SH-SY5Y (cell line): ENCODE measurements at regions not wholly inside any gene's neighbourhood (a gene's known extent, or its start where the extent isn't known, plus 50 kb on each side); places are given as distances from the start of the nearest gene placed in this dataset.
A peak's percentile ranks its signal among the peaks of the same experiment; 100 is the strongest.

ENCODE experiments used
- GATA2 ChIP-seq: IDR thresholded peaks from 2 replicates; pipeline ENCODE4 v1.6.1; 2011; ENCODE audit warnings: mild to moderate bottlenecking, low read depth, low read length
- GATA3 ChIP-seq: IDR thresholded peaks from 2 replicates; pipeline ENCODE4 v1.6.1; 2011; ENCODE audit warnings: low read depth, mild to moderate bottlenecking, low read length, moderate library complexity

- TF ChIP-seq GATA3 (no peak), GATA2 (no peak)
These were observed 187.4 kb upstream of the SLC8A1 start for GRCh38 chr2:40639320-40639719.

- TF ChIP-seq GATA3: no peak
- TF ChIP-seq GATA2: no peak
These were observed 190.3 kb upstream of the SLC8A1 start for GRCh38 chr2:40642237-40642636.

- no peak for TF ChIP-seq GATA3
- no peak for TF ChIP-seq GATA2
These were observed 190.8 kb upstream of the SLC8A1 start for GRCh38 chr2:40642726-40643125.

DNA sequence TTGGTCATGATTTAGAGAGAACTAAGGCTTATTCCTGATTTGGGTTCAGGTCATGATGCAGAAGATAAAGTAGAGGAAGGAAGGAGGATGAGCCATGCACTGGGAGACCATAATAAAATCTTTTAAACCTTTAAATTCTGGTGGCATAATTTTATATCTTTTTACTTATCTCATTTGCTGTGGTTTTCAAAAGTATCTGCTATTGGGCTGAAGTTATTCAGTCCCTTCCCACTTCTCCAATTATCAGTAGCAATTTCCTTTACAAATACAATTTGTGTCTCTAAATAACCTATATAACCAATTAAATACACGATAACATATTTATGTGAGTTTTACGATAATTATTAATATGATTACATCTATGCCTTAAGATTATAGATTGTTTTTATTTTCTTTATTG, 194.8 kb upstream of the SLC8A1 start:
- TF ChIP-seq GATA2 (no peak), GATA3 (no peak)

DNA sequence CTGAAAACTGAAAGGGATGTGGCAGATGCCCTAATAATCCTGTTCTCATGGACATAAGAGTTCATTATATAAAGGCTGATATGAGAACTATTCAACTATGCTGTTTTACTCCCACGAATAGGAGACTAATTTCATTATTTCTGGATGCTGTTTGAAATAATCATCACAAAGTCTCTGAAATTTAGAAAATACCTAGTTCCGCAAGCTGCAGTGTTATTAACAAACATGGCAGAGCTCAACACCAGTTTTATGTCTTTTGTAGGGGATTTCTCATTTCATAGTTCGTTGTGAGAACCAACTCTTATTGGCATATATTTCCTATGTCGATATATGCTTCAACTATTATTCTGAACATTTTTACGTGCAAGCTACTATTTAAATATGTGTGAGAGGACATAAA, 200.3 kb upstream of the SLC8A1 start:
- TF ChIP-seq GATA2 (no peak), GATA3 (no peak)

DNA sequence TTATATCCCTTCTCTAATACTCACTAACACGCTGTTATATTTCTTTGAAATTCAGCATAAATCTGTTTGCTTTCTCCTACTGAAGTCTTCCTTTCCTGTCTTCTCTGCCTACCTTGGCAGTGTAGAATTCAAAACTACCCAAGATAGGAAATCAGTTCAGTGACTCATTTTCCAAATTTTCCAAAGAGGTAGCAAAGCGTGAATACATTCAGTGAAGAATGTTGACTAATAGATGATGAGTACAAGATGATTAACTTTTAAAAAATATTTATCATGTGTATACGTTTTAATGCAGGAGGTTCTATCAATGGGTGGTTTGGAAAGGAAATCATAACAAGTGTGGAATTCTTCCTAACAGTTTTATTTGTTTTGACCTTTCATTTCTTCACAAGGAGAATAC, 201.9 kb upstream of the SLC8A1 start:
- TF ChIP-seq GATA3: no peak
- no peak for TF ChIP-seq GATA2

DNA sequence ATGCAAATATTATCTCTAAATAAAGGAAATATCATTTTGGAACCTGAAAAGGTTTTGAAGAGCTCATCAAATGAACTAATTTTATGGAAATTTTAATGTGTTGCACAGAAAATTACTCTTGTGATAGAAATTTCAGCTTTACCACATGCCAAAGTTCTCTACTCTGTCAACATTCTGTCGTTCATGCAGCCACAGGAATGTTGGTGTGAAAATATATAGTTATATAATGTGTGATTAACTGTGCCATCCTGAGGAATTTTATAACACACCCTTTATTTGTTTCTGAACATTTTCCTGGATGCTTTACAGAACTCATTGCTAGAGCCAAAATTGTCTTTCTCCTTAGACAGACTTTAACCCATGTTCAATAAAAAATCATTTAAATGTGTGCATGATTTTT, 202.5 kb upstream of the SLC8A1 start:
- TF ChIP-seq GATA3: no peak

GRCh38 chr2:40658941-40659340, 207.1 kb upstream of the SLC8A1 start:
- TF ChIP-seq GATA2: no peak
- no peak for TF ChIP-seq GATA3

GRCh38 chr2:40665493-40666232, 213.8 kb upstream of the SLC8A1 start:
- TF ChIP-seq GATA2: no peak
- no peak for TF ChIP-seq GATA3

GRCh38 chr2:40666398-40666797, 214.5 kb upstream of the SLC8A1 start:
- TF ChIP-seq GATA3 (no peak), GATA2 (no peak)

DNA sequence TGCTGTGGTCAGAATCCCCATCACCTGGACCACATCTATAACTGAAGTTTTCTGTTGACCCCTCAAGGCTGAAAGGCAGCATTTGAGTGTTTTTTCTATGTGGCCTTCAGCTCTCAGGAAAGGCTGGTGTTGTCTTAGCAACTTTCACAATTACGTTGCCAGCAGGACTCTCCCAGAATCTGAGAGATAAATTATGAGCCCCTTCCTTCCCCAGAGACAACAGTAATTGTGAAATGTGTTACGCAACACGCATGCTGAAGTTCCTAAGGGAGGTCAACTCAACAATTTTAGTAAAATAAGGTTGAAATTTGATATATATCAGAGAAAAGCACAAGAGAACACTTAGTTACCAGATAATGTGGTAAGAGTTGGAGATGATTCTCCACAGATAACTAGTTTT, 216.5 kb upstream of the SLC8A1 start:
- TF ChIP-seq GATA3 (no peak), GATA2 (no peak)

DNA sequence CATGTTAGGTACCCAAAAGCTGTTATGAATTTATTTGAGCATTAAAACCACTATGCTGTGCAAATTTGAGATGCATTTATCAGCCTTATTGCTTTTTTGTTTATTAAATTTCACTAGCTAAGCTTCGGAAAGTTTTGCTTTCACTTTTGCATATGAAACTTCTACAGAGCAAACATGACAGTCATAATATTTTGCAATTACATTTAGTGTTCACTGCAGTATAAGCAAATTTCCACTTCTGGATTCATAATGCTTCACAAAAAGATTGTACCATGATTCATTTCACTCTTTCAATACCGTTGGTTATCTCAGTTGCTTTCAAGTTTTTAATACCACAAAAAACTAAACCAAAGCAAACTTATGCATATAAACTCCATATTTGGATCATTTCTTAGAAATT, 228.7 kb upstream of the SLC8A1 start:
- TF ChIP-seq GATA2 (no peak), GATA3 (no peak)

DNA sequence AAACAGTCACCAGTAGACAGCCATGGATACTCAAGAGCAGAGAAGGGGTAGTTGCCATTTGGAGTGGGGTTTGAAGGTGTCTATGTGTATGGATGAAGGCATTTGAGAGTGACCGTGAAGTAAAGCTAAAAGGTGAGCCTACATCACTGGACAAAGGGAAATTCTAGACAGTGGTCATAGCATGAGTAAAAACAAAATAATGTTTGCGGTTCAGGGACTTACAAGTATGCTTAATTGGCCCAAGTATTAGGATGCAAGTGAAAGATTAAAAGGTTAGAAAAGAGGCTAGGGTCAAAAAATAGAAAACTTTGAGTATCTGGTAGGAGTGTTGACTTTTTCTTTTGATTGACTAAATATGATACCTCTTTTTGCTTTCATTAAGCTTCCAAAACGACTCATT, 238.1 kb upstream of the SLC8A1 start:
- TF ChIP-seq GATA3: no peak
- no peak for TF ChIP-seq GATA2

DNA sequence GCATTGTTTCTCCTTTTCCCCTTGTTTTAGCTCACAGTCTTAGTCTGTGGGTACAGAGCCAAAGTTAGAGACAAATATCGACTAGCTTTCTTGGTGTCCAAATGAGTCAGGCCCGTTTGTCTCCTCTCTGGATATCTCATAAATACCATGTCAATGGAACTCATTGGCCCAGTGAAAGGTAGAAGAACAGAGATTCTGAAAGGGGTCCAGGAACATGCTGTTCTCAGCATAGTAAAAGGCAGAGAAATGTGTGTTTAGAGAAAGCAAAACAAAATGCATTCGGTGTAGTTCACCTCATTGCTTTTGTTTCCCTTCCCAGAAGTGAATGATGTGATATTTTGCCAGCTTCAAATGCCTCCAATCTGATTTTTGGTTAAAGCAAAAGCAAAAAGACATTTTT, 238.6 kb upstream of the SLC8A1 start:
- TF ChIP-seq GATA2 (no peak), GATA3 (no peak)

GRCh38 chr2:40700231-40700954, 248.5 kb upstream of the SLC8A1 start:
- TF ChIP-seq GATA3 (peak; percentile 48), GATA2 (no peak)
